IPS DF 19.7 (cell line): ENCODE measurements at regions not wholly inside any gene's neighbourhood (a gene's known extent, or its start where the extent isn't known, plus 50 kb on each side); places are given as distances from the start of the nearest gene placed in this dataset.
"Not testable (repeated sequence)": the region's sequence is repeated elsewhere in the genome, so short reads cannot be mapped to it uniquely, and the experiment has no call there.

Source experiments
- DNase-seq: peaks from one replicate; pipeline ENCODE4 v3.0.0-alpha.2; 2013; ENCODE audit warnings: low read depth, low spot score

DNA sequence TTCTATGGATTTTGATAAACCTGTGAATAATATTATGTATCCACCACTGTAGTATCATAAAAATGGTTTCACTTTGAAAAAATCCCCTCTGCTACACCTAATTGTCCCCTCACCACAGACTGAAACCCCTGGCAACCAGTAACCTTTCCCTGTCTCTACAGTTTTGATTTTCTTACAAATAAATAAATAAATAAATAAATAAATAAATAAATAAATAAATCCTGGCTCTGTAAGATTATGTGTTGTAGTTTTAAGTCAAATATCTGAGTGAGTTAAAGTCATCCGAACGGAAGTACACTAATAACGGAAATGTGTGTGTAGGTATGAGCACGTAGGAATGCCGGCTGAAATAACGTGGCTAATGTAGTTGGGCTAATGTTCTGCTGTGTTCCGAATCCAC lies 641.5 kb downstream of the GABRG1 start:
- no peak for DNase-seq

DNA sequence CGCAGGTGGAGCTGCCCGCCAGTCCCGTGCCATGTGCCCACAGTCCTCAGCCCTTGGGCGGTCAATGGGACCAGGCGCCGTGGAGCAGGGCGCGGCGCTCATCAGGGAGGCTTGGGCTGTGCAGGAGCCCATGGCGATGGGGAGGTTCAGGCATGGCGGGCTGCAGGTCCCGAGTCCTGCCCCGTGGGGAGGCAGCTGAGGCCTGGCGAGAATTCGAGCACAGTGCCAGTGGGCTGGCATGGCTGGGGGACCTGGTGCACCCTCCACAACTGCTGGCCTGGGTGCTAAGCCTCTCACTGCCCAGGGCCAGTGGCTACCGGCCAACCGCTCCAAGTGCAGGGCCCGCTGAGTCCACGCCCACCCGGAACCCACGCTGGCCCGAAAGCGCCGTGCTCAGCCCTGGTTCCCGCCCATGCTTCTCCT lies 646.5 kb downstream of the GABRG1 start:
- no peak for DNase-seq

DNA sequence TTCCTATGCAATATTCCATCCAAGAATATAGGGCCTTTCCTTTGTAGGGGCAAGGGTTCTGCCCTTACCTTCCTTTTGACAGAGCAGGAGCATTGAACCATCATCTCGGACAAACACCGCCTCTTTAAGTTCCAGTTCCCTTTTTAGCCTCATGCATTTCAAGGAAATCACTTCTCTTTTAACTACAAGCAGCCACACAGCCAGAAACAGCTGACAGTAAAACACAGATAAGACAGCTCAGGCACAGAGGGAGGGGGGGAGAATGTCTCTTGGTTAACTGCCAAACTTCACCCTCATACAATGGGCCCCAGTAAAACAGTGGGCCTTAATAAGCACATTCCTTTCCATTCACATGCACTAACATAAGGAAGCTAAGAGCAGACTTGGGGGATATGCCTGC lies 648.3 kb downstream of the GABRG1 start:
- no peak for DNase-seq

DNA sequence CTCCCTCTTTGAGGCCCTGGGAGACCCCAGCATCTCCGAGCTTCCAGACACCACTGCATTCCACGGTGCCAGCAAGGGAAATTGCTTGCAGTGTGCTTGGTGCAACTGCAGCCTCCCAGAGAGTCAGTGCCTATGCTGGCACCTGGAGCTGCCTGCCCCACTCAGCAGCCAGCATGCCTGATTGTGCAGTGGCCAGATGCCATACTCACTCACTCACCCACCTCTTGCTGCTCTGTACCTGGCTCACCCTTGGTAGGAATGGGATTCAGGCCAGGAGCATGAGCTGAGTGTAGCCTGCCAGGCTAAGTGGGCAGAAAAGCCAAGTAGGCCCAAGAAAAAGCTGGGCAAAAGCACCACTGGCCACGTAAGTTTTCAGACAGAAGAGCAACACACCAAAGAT lies 651.4 kb downstream of the GABRG1 start:
- DNase-seq: no peak

DNA sequence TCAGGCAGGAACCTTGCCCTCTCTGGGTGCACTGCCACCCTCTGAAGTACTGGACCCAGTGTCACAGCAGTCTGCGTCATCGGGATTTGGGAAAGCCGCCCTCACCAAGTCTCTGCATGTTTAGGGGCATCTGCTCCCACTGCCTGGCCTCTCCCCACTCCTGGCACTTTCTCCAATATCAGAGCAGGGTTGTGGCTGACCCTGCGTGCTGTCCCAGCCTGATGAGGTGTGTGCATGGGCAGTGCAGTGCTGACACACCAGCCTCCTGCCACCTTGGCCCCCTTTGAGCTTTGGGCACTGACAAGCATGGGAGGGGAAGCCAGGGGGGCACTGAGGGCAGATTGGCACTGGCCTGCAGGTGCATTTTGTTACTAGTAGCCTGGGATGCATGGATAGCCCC lies 652.5 kb downstream of the GABRG1 start:
- DNase-seq: no peak

DNA sequence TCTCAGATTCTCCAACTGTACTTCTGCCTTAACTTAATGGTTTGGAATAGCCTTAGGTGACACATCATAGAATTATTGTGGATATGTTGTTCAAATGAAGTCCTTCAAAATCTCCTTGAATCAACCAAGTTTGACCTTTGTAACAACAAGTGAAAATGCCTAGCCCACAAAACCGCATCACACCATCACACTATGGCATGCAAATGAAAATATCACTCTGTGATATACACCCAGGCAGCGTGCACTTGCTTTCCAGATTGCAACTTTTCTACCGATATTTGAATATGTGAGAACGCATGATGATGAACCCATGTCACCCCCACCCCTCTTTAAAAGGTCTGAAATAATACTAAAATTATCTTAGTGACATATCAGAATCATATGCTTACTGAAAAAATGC lies 656.7 kb downstream of the GABRG1 start:
- no peak for DNase-seq

DNA sequence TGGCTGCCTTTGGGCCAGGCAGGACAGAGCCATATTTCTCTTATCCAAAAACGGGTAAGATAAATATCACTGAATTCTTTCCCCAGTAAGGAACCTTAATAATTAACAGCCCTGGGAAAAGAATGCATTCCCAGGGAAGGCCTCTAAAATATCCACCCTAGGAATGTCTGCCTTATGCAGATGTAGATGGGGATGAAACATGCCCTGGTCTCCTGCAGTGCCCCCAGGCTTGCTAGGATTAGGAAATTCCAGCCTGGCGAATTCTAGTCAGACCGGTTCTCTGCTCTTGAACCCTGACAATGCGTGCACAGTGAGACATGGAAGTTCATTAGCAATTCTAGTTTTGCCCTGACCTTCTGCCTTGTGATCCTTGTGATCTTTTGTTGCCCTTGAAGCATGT lies 663.7 kb downstream of the GABRG1 start:
- DNase-seq: not testable (repeated sequence)

DNA sequence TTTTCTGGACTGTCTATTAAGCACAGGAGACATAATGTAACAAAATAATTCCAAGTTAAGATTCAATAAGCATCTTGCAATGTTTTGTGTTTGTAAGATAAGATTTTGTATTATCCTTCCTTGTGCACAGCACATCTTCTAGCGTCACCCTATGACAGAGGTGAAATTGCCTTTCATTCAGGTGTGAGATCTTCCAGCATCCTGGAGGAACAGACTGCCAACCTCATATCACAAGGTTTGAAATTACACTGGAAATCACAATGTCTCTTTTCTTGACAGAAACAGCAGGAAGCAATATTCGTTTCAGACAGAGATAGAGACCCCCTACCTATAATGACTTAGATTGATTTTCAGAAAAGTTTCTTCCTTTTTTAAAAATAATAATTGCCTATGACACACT lies 668.6 kb downstream of the GABRG1 start:
- DNase-seq: no peak

DNA sequence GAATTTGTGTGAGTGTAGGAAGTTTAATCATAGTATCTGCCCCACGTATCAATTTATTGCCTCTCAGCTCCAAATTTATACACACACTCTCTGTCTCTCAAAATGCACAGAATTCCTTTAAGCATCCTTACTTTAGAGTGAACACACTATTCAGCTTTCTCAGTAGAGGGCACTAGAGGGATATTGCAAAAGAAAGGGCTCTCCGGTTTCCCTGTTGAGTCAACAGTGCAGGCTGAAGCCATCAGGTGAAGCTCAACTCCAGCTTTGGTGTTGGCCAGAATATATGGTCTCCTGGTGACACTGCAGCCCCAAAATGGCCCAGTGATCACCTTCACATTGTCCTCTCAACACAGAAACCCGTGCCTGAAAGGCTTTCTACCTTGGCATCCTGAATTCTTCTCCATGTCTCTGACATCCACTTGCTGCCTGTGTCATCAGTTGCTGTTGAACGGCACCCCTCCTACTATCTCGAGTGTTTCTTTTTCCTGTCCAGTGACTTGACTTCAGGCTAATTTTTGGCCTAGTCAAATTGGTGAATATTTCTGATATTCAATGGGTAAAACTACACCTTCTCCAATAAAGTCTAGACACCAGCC lies 670.5 kb downstream of the GABRG1 start:
- no peak for DNase-seq

DNA sequence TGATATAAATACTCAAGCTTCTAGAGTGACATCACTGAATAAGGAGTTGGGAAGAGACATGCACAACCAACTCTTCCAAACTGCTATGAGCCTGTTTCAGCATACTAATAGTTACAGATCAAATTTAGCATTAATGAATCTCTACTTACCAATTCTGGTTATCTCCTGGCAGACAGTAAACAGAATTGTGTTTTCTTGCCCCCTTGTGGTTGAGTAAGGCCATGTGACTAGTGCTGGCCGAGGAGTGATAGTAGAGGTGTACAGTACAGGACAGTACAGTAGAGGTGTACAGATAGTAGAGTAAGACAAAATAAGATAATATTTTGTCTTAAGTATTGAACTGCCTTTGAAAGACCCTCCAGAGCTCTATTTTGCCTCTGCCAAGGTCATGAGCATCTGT lies 681.4 kb downstream of the GABRG1 start:
- DNase-seq: no peak

DNA sequence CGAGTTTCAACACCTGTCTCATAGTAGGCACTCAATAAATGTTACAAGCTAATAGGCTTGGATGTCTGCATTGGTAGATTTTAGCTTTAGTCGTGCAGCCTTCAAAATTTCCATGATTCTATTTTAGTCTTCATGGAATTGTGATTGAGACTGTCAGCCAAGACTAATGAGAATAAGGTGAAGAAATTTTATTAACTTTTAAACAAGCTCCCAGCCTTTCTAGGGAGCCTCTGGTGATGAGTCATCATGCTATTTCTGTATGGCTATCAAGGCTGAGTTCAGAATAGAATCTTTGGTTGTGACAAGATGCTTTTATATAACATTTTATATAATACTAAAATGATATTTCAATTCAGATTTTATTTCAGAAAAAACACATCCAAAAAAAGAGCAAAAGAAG lies 685.8 kb downstream of the GABRG1 start:
- no peak for DNase-seq

DNA sequence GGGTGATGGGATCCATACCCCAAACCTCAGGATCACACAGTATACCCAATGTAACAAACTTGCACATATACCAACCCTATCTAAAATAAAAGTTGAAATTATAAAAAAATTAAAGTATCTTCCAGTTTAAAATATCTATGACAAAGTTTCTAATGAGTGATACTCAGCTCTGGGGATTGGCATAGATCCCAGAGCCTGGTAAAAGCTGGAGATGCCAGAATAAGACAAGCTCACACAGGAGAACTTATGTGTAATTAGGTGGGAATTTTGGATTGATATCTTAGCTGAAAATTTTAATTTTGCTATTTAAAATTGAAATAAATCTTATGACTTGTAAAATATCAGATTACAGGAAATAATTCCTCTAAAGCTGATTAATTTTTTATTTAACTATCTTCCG lies 686.5 kb downstream of the GABRG1 start:
- DNase-seq: no peak

DNA sequence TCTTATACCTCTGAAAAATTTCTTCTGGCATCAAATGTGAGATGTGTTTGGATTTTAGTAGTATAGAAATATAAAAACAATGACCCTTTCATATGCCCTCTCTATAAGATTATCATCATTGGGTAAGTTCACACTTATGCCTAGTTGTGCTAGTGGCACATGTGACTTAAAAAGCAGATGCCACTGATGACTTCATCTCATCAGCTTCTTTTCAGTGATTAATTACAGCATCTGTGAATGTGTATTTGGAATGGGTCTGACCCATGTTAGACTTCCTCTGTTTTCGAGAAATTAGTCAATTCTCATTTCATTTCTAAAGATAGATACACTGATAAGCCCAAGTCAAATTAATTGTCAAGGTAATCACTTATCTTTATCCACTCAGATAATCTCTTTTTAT lies 698.7 kb downstream of the GABRG1 start:
- no peak for DNase-seq

DNA sequence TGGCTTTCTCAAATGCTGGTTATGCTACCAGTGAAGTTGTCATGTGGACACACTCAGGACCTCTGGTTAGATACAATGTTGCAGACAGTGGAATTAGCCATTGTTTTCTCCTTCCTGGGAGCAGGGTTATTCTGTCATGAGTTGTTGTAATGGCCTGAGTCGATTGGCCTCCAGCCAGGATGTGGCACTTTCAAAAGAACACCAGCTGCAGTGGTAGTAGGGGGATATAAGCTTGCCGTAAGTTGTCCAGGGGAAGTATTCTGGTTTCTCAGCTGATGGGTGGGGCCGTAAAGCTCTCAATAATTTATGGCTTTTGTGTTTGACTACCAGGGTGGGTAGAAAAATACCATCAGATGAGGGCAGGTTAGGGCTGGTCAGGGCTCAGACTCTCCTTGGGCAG lies 697.5 kb upstream of the GNPDA2 start:
- DNase-seq: no peak

DNA sequence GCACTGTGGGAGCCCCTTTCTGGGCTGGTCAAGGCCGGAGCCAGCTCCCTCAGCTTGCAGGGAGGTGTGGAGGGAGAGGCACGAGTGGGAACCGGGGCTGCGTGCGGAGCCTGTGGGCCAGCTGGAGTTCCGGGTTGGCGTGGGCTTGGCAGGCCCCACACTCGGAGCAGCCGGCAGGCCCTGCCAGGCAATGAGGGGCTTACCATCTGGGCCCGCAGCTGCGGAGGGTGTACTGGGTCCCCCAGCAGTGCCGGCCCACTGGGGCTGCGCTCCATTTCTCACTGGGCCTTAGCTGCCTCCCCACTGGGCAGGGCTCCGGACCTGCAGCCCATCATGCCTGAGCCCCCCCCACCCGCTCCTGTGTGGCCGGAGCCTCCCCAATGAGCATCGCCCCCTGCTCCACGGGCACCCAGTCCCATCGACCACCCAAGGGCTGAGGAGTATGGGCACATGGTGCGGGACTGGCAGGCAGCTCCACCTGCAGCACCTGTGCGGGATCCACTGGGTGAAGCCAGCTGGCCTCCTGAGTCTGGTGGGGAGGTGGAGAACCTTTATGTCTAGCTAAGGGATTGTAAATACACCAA lies 693.8 kb upstream of the GNPDA2 start:
- DNase-seq: not testable (repeated sequence)

DNA sequence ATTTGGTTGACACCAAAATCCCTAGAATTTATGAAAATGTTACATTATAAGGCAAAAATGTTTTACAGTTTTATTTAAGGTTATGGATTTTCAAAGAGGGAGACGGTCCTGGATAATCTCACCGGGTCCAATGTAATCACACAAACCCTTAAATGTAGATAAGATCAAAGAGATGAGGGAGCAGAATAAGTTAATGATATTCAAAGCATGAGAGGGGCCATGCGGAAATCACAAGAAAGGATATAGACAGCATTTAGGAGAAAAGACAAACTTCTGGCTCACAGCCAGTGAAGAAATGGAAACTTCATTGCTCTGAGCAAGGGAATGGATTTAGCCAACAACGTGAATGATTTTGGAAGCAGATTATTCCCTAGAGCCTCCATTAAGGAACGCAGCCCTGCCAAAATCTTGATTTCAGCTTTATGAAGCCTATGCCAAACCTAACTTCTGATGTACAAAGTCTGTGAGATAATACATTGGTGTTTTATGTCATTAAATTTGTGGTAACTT lies 684.4 kb upstream of the GNPDA2 start:
- no peak for DNase-seq

DNA sequence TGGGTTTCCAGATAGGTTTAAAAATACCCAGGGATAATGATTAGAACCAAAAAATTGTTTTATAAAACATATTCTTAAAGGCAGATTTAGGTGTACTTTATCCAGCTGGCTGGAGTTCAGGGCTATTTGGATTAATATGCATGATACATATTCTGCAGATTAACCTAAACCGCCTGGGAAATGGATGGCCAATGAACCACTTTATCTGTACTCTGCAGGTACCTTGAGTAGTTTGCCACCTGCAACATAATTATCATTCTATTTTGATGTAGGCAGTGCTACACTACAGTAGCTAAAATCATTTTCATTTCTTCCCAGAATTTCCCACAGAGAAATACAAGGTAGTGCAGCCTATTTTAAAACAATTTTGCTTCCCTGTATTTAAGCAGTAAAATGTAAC lies 683.2 kb upstream of the GNPDA2 start:
- DNase-seq: no peak

DNA sequence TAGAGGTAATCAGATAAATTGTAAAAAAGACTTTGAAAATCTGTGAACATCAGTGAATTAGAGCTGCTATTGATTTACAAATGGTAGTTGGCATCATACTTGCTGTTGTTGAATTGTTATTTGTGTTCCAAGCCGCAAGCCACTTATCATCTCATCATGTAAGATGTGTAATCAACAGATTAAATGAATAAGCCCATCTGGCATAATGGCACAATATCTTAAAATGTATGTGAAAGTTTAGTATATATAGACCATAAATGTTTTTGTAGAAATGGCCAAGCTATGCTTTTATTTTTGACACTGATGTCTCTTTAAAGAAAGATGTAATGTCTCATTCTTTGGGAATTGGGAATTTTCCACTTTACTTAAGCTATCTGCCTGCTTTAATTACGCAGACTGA lies 682.6 kb upstream of the GNPDA2 start:
- DNase-seq: no peak

DNA sequence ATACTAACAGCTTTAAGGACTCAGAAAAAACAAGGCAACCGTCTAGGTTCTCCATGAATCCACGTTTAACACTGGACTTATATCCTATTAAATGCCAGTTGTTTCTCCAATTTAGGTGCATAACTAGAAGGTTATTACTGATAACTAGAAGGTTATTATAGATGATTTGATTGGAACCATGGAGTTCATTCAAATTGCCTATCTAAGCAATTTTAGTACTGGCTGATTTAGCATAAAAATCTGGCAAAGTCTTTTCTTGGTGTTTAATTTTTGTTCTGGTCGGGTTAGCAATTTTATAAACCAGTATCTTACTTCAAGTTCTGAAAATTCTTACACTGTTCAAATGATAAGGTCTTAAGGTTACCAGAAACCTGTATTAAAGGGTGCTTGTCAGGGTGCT lies 672.8 kb upstream of the GNPDA2 start:
- no peak for DNase-seq

DNA sequence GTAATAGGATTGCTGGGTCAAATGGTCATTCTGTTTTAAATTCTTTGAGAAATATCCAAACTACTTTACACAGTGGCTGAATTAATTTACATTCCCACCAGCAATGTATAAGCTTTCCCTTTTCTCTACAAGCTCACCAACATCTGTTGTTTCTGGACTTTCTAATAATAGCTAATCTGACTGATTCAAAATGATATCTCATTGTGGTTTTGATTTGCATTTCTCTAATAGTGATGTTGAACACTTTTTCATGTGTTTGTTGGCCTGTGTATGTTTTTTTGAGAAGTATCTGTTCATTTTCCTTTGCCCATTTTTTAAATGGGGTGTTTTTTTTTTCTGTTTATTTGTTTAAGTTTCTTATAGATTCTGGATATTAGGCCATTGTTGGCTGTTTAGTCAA lies 659.0 kb upstream of the GNPDA2 start:
- no peak for DNase-seq

DNA sequence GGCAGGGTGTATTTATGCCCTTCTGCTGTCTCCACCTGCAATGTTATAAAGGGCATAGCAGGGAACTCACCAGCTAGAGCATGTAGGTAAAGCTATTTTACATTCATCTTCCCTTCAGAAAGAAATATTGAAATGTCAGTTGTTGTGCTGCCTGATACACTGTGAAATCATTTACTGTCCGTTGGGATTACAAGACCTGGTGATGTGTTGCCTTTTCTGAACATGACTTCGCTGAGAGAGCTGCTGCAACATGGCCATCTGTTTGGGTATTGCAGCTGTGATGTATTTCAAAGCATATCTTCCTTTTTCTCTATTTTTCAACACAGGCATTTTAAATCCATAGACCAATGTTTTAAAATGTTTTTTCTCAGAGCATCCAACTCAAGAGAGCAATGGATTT lies 644.1 kb upstream of the GNPDA2 start:
- DNase-seq: no peak

DNA sequence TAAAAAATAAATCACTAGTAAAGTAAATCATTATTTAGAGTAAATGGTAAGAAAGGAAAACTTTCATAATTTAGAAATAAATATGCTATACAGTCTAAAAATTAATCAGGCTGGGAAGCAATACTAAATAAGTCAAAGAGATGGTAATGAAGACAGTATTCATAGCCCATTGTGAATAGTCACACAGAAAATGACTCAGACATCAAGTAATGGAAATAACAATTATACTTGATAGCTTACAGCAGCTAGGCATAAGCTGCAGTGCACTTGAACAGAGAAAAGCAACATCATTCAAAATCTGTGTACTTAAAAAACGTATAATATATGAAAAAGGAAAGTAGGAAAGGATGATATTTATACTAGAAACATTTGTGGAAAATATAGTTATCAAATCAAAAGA lies 642.5 kb upstream of the GNPDA2 start:
- DNase-seq: no peak

DNA sequence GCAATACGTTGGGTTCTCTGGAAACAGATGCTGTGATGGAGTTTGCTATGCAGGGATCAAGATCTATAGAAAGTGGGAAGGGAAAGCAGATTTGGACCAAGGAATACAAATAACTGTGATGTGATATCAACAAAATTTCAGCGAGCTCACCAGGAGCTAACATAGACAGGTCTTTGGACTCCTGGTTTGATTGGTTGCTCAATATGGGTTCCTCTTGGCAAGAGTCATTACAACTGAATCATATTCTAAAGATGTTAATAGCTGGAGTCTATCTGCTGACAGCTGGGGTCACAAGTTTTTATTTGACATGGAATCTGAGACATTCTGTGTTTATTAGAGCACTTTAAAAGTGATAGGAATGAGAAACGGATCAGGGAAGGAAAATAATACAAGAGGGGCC lies 637.6 kb upstream of the GNPDA2 start:
- DNase-seq: no peak
